DMS53 treated with DMSO at 0.1 percent for 48 hours (cell line): ENCODE measurements at regions not wholly inside any gene's neighbourhood (a gene's known extent, or its start where the extent isn't known, plus 50 kb on each side); places are given as distances from the start of the nearest gene placed in this dataset.
"Not testable (repeated sequence)": the region's sequence is repeated elsewhere in the genome, so short reads cannot be mapped to it uniquely, and the experiment has no call there.

Experiments used
- DNase-seq: peaks from one replicate; lab custom pipeline; 2025; ENCODE audit not compliant: unreplicated experiment; lab: John Stamatoyannopoulos, UW

- DNase-seq = no peak
Measured at GRCh38 chr16:13702614-13703013, 217.3 kb upstream of the ERCC4 start.

- no peak for DNase-seq
Measured at GRCh38 chr16:13708347-13709120, 211.4 kb upstream of the ERCC4 start.

- DNase-seq = no peak
Measured at GRCh38 chr16:13718748-13719147, 201.2 kb upstream of the ERCC4 start.

- no peak for DNase-seq
Measured at GRCh38 chr16:13727943-13728342, 192.0 kb upstream of the ERCC4 start.

- no peak for DNase-seq
Measured at GRCh38 chr16:13733561-13733960, 186.4 kb upstream of the ERCC4 start.

- DNase-seq = not testable (repeated sequence)
Measured at GRCh38 chr16:13739621-13740373, 180.2 kb upstream of the ERCC4 start.

GRCh38 chr16:13742928-13743327, 177.0 kb upstream of the ERCC4 start:
- DNase-seq = no peak

- no peak for DNase-seq
Measured at GRCh38 chr16:13743571-13743970, 176.4 kb upstream of the ERCC4 start.

GRCh38 chr16:13756411-13757140, 163.4 kb upstream of the ERCC4 start:
- no peak for DNase-seq

GRCh38 chr16:13766334-13766733, 153.6 kb upstream of the ERCC4 start:
- no peak for DNase-seq

GRCh38 chr16:13767215-13767614, 152.7 kb upstream of the ERCC4 start:
- DNase-seq = no peak

GRCh38 chr16:13768471-13768870, 151.5 kb upstream of the ERCC4 start:
- DNase-seq = no peak

GRCh38 chr16:13770436-13770835, 149.5 kb upstream of the ERCC4 start:
- DNase-seq = no peak

- DNase-seq = no peak
Measured at GRCh38 chr16:13772782-13773181, 147.2 kb upstream of the ERCC4 start.

GRCh38 chr16:13779676-13780075, 140.3 kb upstream of the ERCC4 start:
- no peak for DNase-seq

- DNase-seq = no peak
Measured at GRCh38 chr16:13780406-13781168, 139.4 kb upstream of the ERCC4 start.

- no peak for DNase-seq
Measured at GRCh38 chr16:13781169-13781564, 138.8 kb upstream of the ERCC4 start.

- no peak for DNase-seq
Measured at GRCh38 chr16:13781575-13782338, 138.2 kb upstream of the ERCC4 start.

- DNase-seq = no peak
Measured at GRCh38 chr16:13791095-13791494, 128.9 kb upstream of the ERCC4 start.

- DNase-seq = no peak
Measured at GRCh38 chr16:13793841-13794409, 126.0 kb upstream of the ERCC4 start.
